ENCODE measurements at regions not wholly inside any gene's neighbourhood (a gene's known extent, or its start where the extent isn't known, plus 50 kb on each side); places are given as distances from the start of the nearest gene placed in this dataset.

- DNase-seq (ENCODE audit: extremely low read depth, low read depth), result peak; percentile 79
- TF ChIP-seq, protein P1, sequence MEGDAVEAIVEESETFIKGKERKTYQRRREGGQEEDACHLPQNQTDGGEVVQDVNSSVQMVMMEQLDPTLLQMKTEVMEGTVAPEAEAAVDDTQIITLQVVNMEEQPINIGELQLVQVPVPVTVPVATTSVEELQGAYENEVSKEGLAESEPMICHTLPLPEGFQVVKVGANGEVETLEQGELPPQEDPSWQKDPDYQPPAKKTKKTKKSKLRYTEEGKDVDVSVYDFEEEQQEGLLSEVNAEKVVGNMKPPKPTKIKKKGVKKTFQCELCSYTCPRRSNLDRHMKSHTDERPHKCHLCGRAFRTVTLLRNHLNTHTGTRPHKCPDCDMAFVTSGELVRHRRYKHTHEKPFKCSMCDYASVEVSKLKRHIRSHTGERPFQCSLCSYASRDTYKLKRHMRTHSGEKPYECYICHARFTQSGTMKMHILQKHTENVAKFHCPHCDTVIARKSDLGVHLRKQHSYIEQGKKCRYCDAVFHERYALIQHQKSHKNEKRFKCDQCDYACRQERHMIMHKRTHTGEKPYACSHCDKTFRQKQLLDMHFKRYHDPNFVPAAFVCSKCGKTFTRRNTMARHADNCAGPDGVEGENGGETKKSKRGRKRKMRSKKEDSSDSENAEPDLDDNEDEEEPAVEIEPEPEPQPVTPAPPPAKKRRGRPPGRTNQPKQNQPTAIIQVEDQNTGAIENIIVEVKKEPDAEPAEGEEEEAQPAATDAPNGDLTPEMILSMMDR (IDR thresholded peaks at IDR 0.05; ENCODE audit: low read depth, low read length, missing control alignments), result no peak
- H3K4me3 ChIP-seq (replicated peaks; ENCODE audit: low read depth, low read length), result no peak overlapping the region
Observed at GRCh38 chr2:67649331-67650261, 252.5 kb downstream of the ETAA1 start.

DNA sequence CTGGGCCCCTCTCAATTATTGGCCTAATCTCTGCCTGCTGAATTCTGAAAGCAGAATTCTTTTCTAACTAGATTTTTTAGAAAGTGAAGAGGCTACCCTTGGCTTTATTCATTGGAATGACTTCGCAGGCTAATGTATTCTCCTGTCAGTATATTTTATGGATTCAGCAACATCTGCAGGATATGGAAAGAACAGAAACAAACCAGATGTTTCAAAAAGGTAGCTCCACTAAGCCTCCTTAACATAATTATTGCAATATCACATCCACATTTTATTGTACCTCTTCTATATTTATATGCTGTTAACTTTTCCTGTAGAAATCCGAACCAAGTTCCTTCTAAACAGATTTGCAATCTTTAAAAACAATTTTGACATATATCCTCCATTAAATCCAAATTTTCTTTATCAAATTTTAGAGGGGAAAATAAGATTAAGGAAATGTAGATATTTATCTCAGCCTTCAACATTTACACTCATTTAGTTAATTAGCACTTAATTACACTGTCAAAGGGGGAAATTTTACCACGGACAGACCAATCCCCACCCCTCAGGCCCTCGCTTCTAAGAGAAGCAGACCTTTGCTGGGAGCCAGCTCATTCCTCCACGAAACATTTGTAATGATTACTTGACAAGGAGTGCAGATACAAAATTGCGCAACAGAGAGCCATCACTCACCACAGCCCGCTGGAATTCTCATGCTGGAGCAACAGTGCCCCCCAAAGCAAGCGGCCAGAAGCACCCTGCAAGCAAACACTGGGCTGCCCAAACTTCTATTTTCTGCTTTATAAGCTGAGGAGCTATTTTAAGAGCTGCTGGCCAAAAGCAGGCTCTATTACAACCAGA, 253.4 kb downstream of the ETAA1 start:
- TF ChIP-seq, protein P1 (IDR thresholded peaks at IDR 0.05; ENCODE audit: low read depth, low read length, missing control alignments), result peak; percentile 80
- peak; percentile 81 for DNase-seq (ENCODE audit: extremely low read depth, low read depth)
- no peak overlapping the region for H3K4me3 ChIP-seq (replicated peaks; ENCODE audit: low read depth, low read length)

DNA sequence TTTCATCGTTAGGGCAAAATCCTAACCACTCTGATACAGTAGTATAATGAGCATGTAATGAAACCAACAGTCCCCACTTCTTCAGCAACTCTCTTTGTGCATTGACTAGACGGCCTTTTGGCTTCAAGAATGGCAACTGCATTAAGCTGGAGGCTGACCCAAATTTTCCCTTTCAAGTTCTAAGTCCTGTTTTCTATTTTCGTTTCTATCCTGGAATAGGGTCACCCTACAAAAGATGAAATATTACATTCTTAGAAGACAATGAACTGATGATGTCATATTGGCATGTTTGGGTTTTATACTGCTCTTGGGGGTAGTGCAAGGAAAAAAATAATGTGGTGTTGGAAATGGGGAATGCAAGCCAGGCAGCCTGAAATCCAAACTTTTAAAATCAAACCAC, 254.4 kb downstream of the ETAA1 start:
- TF ChIP-seq, protein P1 (IDR thresholded peaks at IDR 0.05; ENCODE audit: low read depth, low read length, missing control alignments), result no peak
- no peak overlapping the region for H3K4me3 ChIP-seq (replicated peaks; ENCODE audit: low read depth, low read length)
- no peak for DNase-seq (ENCODE audit: extremely low read depth, low read depth)

GRCh38 chr2:67652679-67653078, 255.5 kb downstream of the ETAA1 start:
- no peak for DNase-seq (ENCODE audit: extremely low read depth, low read depth)
- TF ChIP-seq, protein P1 (IDR thresholded peaks at IDR 0.05; ENCODE audit: low read depth, low read length, missing control alignments), result no peak
- no peak overlapping the region for H3K4me3 ChIP-seq (replicated peaks; ENCODE audit: low read depth, low read length)

DNA sequence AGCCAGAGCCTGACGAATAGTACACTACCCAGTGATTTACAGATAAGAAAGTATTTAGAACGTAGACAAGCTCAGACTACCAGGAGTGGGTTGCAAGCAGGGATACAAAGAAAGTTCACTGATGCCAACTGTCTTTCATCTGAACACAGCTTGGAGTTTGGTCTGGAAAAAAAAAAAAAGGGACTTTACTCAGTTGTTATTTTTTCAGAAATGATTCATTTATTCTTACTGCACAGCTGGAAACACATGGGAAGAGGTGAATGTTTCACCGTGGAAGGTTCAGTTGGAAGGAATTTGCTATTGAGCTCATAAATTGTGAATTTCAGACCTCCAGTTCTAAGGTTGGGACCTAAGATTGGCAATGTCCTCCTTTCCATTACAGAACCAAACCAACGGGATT, 259.7 kb downstream of the ETAA1 start:
- DNase-seq (ENCODE audit: extremely low read depth, low read depth), result no peak
- H3K4me3 ChIP-seq (replicated peaks; ENCODE audit: low read depth, low read length), result no peak overlapping the region
- TF ChIP-seq, protein P1 (IDR thresholded peaks at IDR 0.05; ENCODE audit: low read depth, low read length, missing control alignments), result no peak

GRCh38 chr2:67658820-67659219, 261.7 kb downstream of the ETAA1 start:
- no peak for DNase-seq (ENCODE audit: extremely low read depth, low read depth)
- H3K4me3 ChIP-seq (replicated peaks; ENCODE audit: low read depth, low read length), result no peak overlapping the region
- TF ChIP-seq, protein P1 (IDR thresholded peaks at IDR 0.05; ENCODE audit: low read depth, low read length, missing control alignments), result no peak

All from HFF-Myc (cell line).